A549 (cell line): ENCODE measurements at regions not wholly inside any gene's neighbourhood (a gene's known extent, or its start where the extent isn't known, plus 50 kb on each side); places are given as distances from the start of the nearest gene placed in this dataset.

Source experiments
- ATAC-seq, 2 experiments: fragments of 200-7000 bp in 1 of 2; fragments of >200 bp in 1 of 2; cut with Nextera tagmentation in 1 of 2; cut with Tn5 transposase in 1 of 2; 3 replicates each; pipeline versions ENCODE4 v1.8.0 to v1.9.1; 2018 to 2020; ENCODE audit warnings: mild to moderate bottlenecking in 1 of 2, moderate library complexity in 1 of 2
- CTCF ChIA-PET: fragments of 300-600 bp; sonication (Branson Sonifier 250); formaldehyde crosslinking; extraction: SDS; loops from one replicate; lab custom pipeline; 2021; ENCODE audit warnings: antibody characterized with exemption, inconsistent platforms; lab: Yijun Ruan, JAX
- POLR2A ChIA-PET: fragments of 350-600 bp; formaldehyde crosslinking; extraction: SDS; loops from one replicate; lab custom pipeline; 2021; ENCODE audit warnings: antibody characterized with exemption, inconsistent platforms; lab: Yijun Ruan, JAX
- DNase-seq, 2 experiments: peaks; one replicate each; pipeline versions ENCODE4 v3.0.0 to v3.0.0-alpha.2; 2011 to 2016; ENCODE audit warnings: low read depth in 1 of 2, low spot score in 1 of 2
- FAIRE-seq: peaks from 2 replicates; lab custom pipeline; 2011; peaks lifted over from hg19 to GRCh38; lab: Jason Lieb, UNC
- H3K27ac ChIP-seq, 2 experiments: fragments of >200 bp; sonication (Bioruptor Twin); formaldehyde crosslinking; 3 replicates each; pipeline ENCODE4 v1.5.1; 2016 to 2017
- H3K4me1 ChIP-seq: fragments of >200 bp; sonication (Bioruptor Twin); formaldehyde crosslinking; 3 replicates; pipeline ENCODE4 v1.6.1; 2016
- H3K4me2 ChIP-seq: fragments of >200 bp; sonication (Bioruptor Twin); formaldehyde crosslinking; 3 replicates; pipeline ENCODE4 v1.6.1; 2016
- H3K4me3 ChIP-seq: fragments of >200 bp; sonication (Bioruptor Twin); formaldehyde crosslinking; 3 replicates; pipeline ENCODE4 v1.5.1; 2016
- H3K9me3 ChIP-seq: fragments of >200 bp; sonication (Bioruptor Twin); formaldehyde crosslinking; 3 replicates; pipeline ENCODE4 v1.6.1; 2016
- CBX8 ChIP-seq: fragments of 200-600 bp; sonication (generic); IDR thresholded peaks from 2 replicates; pipeline ENCODE4 v1.6.1; 2016
- CHD2 ChIP-seq: fragments of 150-350 bp; IDR thresholded peaks from 2 replicates; pipeline ENCODE4 v1.6.1; 2014; ENCODE audit warnings: low read length; ENCODE audit not compliant: partially characterized antibody
- E2F6 ChIP-seq: IDR thresholded peaks from 2 replicates; pipeline ENCODE4 v1.6.1; 2012; ENCODE audit warnings: low read depth, borderline replicate concordance
- EP300 ChIP-seq, 2 experiments: fragments of >200 bp; sonication (Bioruptor Twin); formaldehyde crosslinking; IDR thresholded peaks; 2 replicates in 1 of 2; 3 replicates in 1 of 2; pipeline ENCODE4 v1.6.1; 2016 to 2017
- FOXS1 ChIP-seq: fragments of 250-450 bp; sonication (Bioruptor Pico); IDR thresholded peaks from 2 replicates; pipeline ENCODE4 v1.5.0; 2020; ENCODE audit warnings: mild to moderate bottlenecking, moderate library complexity
- HDAC2 ChIP-seq: fragments of 200-600 bp; sonication (generic); IDR thresholded peaks from 2 replicates; pipeline ENCODE4 v1.6.1; 2016
- HMGXB4 ChIP-seq: fragments of 250-450 bp; sonication (Bioruptor Pico); IDR thresholded peaks from 2 replicates; pipeline ENCODE4 v1.5.0; 2021; ENCODE audit warnings: mild to moderate bottlenecking, moderate library complexity, borderline replicate concordance
- HOXB13 ChIP-seq: fragments of 250-450 bp; sonication (Bioruptor Pico); IDR thresholded peaks from 2 replicates; pipeline ENCODE4 v1.5.0; 2020; ENCODE audit warnings: low read depth, mild to moderate bottlenecking, moderate library complexity
- JUNB ChIP-seq: fragments of >200 bp; sonication (Bioruptor Twin); formaldehyde crosslinking; IDR thresholded peaks from 2 replicates; pipeline ENCODE4 v1.6.1; 2016
- KDM1A ChIP-seq: fragments of 200-600 bp; sonication (generic); IDR thresholded peaks from 2 replicates; pipeline ENCODE4 v1.6.1; 2016; ENCODE audit warnings: low read depth, mild to moderate bottlenecking
- MAFK ChIP-seq: fragments of 450-650 bp; IDR thresholded peaks from 2 replicates; pipeline ENCODE4 v1.6.1; 2014; ENCODE audit not compliant: partially characterized antibody
- MYC ChIP-seq: IDR thresholded peaks from 2 replicates; pipeline ENCODE4 v1.6.1; 2012; ENCODE audit warnings: mild to moderate bottlenecking, inconsistent platforms, low read length, improper control_type of control experiment, borderline replicate concordance
- PHF8 ChIP-seq: fragments of 200-600 bp; sonication (generic); IDR thresholded peaks from 2 replicates; pipeline ENCODE4 v1.6.1; 2016; ENCODE audit warnings: low read depth, mild to moderate bottlenecking, antibody characterized with exemption, moderate library complexity, borderline replicate concordance
- POLR2A ChIP-seq: IDR thresholded peaks from 2 replicates; pipeline ENCODE4 v1.6.1; 2012; ENCODE audit warnings: mild to moderate bottlenecking, low read length
- RAD21 ChIP-seq, 2 experiments: fragments of >200 bp in 1 of 2; sonication (Bioruptor Twin) in 1 of 2; formaldehyde crosslinking in 1 of 2; IDR thresholded peaks in 1 of 2; conservative IDR thresholded peaks in 1 of 2; 2 replicates in 1 of 2; 3 replicates in 1 of 2; pipeline ENCODE4 v1.6.1; 2012 to 2018; ENCODE audit warnings: inconsistent platforms in 1 of 2
- RFX5 ChIP-seq: fragments of 450-650 bp; IDR thresholded peaks from 2 replicates; pipeline ENCODE4 v1.7.1; 2014; ENCODE audit warnings: antibody characterized with exemption, mild to moderate bottlenecking, moderate library complexity
- SMC3 ChIP-seq: fragments of >200 bp; sonication (Bioruptor Twin); formaldehyde crosslinking; IDR thresholded peaks from 3 replicates; pipeline ENCODE4 v1.6.1; 2018; ENCODE audit warnings: inconsistent platforms
- SREBF2 ChIP-seq: fragments of 450-650 bp; IDR thresholded peaks from 2 replicates; pipeline ENCODE4 v1.6.1; 2014; ENCODE audit warnings: mild to moderate bottlenecking, moderate library complexity
- TFCP2L1 ChIP-seq: fragments of 250-450 bp; sonication (Bioruptor Pico); IDR thresholded peaks from 2 replicates; pipeline ENCODE4 v1.5.0; 2021; ENCODE audit warnings: mild to moderate bottlenecking
- TP53 ChIP-seq: fragments of 250-450 bp; sonication (Bioruptor Pico); IDR thresholded peaks from 2 replicates; pipeline ENCODE4 v1.5.0; 2021; ENCODE audit warnings: mild to moderate bottlenecking, moderate library complexity
- USF2 ChIP-seq: fragments of 450-650 bp; IDR thresholded peaks from 2 replicates; pipeline ENCODE4 v1.6.1; 2014; ENCODE audit warnings: antibody characterized with exemption
- ZC3H11A ChIP-seq: fragments of 450-650 bp; IDR thresholded peaks from 2 replicates; pipeline ENCODE4 v1.6.1; 2014; ENCODE audit warnings: antibody characterized with exemption, mild to moderate bottlenecking
- ZFP36 ChIP-seq: fragments of 450-650 bp; IDR thresholded peaks from 2 replicates; pipeline ENCODE4 v1.6.1; 2014; ENCODE audit warnings: borderline replicate concordance; ENCODE audit not compliant: partially characterized antibody
- WGBS: methylation state at CpG from one replicate; pipeline ENCODE4 v1.1.6; 2017; ENCODE audit errors: missing lambda C conversion rate; 5-methylcytosine and 5-hydroxymethylcytosine counted together
- TF ChIP-seq, protein P1 (sequence below): fragments of 250-450 bp; sonication (Bioruptor Pico); IDR thresholded peaks from 2 replicates; pipeline ENCODE4 v1.5.0; 2020; ENCODE audit warnings: low read depth, mild to moderate bottlenecking, moderate library complexity

GRCh38 chr4:108529984-108530905, 90.1 kb upstream of the RPL34 start:
- FAIRE-seq (no peak), ATAC-seq (no peak)
- POLR2A ChIA-PET, result no interaction called here
- TF ChIP-seq CBX8 (no peak), JUNB (no peak), MYC (no peak), FOXS1 (CRISPR knock-in tag) (no peak), ZC3H11A (no peak), SREBF2 (no peak), RFX5 (no peak), CHD2 (no peak), SMC3 (no peak)
- TF ChIP-seq, all 56 proteins: peak for 0
- WGBS, result 34% methylated on average over 8 of the region's 8 CpGs
- no peak overlapping the region for H3K4me2 ChIP-seq
- H3K9me3 ChIP-seq, result no peaks in the 10 kb centered on the region
- CTCF ChIA-PET, result no interaction called here
- no peaks in the 10 kb centered on the region for H3K4me1 ChIP-seq
- DNase-seq, result no peak
- H3K27ac ChIP-seq, result no peak overlapping the region
- no peak overlapping the region for H3K4me3 ChIP-seq

- 0% methylated on average over 1 of the region's 1 CpG for WGBS
- no peak overlapping the region for H3K4me3 ChIP-seq
- H3K27ac ChIP-seq, result no peak overlapping the region
- ATAC-seq (no peak), DNase-seq (no peak), FAIRE-seq (no peak)
- no peaks in the 10 kb centered on the region for H3K9me3 ChIP-seq
- CTCF ChIA-PET, result no interaction called here
- no peaks in the 10 kb centered on the region for H3K4me1 ChIP-seq
- TF ChIP-seq SMC3, result no peak
- no peak overlapping the region for H3K4me2 ChIP-seq
- POLR2A ChIA-PET, result no interaction called here
Observed at GRCh38 chr4:108529102-108529501, 91.3 kb upstream of the RPL34 start.

GRCh38 chr4:108527723-108528122, 92.7 kb upstream of the RPL34 start:
- H3K9me3 ChIP-seq, result no peaks in the 10 kb centered on the region

DNA sequence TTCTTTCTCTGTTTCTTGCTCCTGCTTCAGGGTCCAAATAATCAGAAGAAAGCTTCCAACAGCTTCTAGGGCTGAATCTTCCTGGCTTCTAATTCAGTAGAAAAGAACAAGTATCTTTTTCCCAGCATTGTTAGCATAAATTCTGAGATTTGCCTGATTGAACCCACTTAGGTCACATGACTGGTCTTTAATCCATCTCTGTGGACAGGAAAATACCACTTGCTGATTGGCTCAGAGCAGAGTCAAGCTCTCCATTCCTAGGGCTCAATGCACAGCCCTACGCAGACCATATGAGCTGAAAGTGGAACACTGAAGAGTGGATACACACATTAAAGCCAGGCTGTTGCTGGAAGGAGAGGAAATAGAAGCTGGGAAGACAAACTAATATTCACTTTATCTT, 99.6 kb upstream of the RPL34 start:
- no peak for FAIRE-seq
- 5% methylated on average over 1 of the region's 1 CpG for WGBS

More at GRCh38 chr4:108527723-108528122, 92.7 kb upstream of the RPL34 start:
- TF ChIP-seq POLR2A (no peak), E2F6 (no peak), MAFK (no peak)
- no peak overlapping the region for H3K27ac ChIP-seq
- no peaks in the 10 kb centered on the region for H3K4me1 ChIP-seq
- H3K4me3 ChIP-seq, result no peak overlapping the region
- 14% methylated on average over 2 of the region's 2 CpGs for WGBS
- ChIA-PET POLR2A (no interaction called here), CTCF (no interaction called here)
- FAIRE-seq (no peak), DNase-seq (no peak), ATAC-seq (no peak)
- H3K4me2 ChIP-seq, result no peak overlapping the region

More for the DNA sequence above, 99.6 kb upstream of the RPL34 start:
- no peak for ATAC-seq
- no peaks in the 10 kb centered on the region for H3K9me3 ChIP-seq
- CTCF ChIA-PET, result no interaction called here
- no peak overlapping the region for H3K4me2 ChIP-seq
- DNase-seq, result no peak
- H3K4me3 ChIP-seq, result no peak overlapping the region
- TF ChIP-seq ZFP36 (no peak), FOXS1 (CRISPR knock-in tag) (no peak), KDM1A (no peak), TP53 (CRISPR knock-in tag) (no peak), PHF8 (no peak), RAD21 (conservative IDR thresholded peaks at IDR 0.05 in 1 of 2, IDR thresholded peaks at IDR 0.05 in 1 of 2) (no peak), EP300 (IDR thresholded peaks at IDR 0.05) (no peak), TFCP2L1 (CRISPR knock-in tag) (no peak), HDAC2 (no peak), HOXB13 (CRISPR knock-in tag) (no peak), HMGXB4 (CRISPR knock-in tag) (no peak), USF2 (no peak)
- TF ChIP-seq, protein P1, sequence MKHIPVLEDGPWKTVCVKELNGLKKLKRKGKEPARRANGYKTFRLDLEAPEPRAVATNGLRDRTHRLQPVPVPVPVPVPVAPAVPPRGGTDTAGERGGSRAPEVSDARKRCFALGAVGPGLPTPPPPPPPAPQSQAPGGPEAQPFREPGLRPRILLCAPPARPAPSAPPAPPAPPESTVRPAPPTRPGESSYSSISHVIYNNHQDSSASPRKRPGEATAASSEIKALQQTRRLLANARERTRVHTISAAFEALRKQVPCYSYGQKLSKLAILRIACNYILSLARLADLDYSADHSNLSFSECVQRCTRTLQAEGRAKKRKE, result no peak
- POLR2A ChIA-PET, result no interaction called here
- H3K4me1 ChIP-seq, result no peaks in the 10 kb centered on the region
- no peak overlapping the region for H3K27ac ChIP-seq
